SKM-1 (cell line): ENCODE measurements at regions not wholly inside any gene's neighbourhood (a gene's known extent, or its start where the extent isn't known, plus 50 kb on each side); places are given as distances from the start of the nearest gene placed in this dataset.

Experiments
- DNase-seq: peaks from one replicate; lab custom pipeline; 2025; ENCODE audit not compliant: unreplicated experiment; lab: John Stamatoyannopoulos, UW

DNA sequence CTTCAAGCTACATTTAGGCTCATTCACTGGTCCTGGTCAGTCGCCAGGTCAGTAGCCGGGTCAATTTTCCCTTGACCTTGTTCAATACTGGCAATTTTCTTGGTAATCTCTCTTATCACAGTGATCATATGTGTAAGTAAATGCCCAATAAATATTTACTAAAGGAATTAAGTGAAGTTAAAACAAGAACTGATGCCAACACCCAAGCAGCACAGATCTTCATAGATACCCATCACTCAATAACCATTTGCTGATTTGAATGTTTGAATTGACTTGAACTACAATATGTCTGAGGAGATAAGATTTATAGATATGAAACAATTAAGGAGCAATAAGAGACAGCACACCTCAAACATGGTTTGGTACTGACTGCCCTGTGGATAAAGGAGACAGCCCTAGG lies 100.8 kb upstream of the PREP start:
- DNase-seq: no peak

DNA sequence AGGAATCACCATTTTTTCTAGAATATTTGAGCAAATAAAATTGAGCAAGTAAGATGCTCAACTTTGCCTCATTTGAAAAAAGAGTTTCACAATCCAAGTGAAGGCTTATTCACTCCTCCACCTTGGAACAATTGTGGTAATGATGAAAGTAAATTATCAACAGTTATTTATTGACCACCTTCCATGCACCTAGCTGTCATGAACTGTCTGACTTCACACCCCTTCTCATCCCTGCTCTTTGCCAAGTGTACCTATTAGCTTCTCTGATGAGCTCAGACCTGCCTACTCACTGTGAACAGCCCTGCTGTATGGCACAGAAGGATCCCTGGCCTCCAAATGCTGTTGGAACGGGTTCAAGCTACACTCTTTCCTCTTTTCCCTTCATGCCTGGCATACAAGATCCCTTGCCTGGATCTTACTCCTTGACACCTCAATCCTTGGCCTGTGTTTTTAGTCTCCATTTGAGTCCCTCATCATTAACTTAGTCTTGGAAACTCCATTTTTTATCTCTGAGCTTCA lies 99.0 kb upstream of the PREP start:
- no peak for DNase-seq

DNA sequence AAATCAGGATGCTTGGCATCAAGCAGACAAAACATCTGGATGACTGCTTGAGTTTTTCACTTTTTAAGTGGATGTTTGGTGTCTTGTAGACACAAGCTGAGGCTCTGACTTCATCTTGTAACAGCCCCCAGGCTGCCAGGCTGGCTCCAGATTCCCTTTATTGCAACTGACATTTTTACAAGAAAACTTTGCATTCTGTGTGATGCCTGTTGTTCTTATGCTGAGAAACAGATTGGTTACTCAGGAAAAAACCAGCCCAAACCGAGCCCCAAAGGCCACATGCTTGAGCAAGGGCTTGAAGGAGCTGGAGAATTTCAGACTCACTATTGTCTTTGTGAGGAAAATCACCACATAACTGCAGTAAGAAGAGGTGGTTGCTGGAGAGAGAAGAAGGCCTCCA lies 98.4 kb upstream of the PREP start:
- DNase-seq: no peak

DNA sequence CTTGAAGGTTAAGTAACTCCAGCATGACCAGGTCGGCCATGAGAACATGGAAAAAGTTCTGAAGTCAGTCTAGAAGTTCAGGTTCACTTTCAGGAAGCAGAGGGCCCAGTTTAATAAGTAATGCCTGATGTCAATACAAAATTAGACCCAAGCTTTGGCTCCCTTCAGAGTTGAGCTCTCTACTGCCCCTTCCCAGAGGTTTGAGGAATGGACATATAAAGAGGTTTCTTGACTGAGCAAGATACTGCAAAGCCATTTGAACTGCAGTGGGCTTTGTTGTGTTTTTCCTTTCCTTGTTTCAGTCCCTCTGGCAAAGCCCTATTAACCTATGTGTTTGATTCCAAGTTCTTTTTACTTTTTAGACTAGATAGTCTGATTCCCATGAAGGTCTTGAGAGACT lies 97.8 kb upstream of the PREP start:
- no peak for DNase-seq

DNA sequence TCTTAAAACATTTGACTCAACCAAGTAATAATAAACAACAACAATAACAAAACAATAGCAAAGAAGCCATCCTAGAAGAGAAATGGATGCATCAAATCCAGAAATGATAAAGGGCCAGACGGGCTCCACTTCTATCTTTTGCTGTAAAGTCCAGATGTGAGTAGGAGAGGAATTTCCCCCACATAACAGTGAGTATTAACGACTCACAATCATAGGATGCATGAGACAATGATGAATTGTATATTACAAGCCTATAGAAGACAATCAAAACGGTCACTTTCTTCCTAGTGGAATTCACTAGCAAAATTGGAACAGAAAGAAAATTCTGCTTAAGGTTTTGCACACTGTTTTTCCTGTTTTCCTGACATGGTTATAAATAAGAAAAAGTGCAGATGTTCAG lies 97.0 kb upstream of the PREP start:
- DNase-seq: no peak

DNA sequence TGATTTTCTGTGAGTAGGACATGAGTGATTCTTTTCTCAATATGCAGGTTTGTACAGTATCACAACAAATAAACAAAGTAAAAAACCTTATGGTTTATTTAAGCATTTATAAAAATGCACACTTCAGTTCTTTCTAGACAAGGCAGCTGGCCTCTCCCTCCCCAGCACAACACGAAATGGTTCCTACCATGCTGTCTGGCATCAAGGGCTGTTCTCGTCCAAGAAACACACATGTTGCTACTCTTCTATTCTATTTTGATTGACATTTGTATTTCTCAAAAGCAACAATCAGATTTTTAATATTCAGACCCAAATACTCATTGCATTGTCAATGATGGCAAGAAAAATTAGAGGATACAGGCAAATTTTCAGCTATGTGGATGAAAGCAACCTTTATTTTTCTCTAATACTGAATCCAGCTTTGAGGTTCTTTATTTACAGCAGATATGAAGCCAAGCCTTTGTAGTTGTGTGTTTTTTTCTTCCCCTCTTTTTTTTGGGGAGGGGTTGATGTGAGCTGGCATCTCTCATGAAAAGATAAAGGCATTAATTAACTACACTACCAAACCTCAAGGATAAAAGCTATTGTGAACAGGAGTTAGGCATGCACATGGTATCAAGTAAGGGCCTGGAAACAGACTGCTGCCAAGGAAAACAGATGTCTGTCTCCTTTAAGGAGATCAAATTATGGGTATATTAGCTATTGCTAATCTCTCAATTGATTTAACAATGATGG lies 96.4 kb upstream of the PREP start:
- no peak for DNase-seq

DNA sequence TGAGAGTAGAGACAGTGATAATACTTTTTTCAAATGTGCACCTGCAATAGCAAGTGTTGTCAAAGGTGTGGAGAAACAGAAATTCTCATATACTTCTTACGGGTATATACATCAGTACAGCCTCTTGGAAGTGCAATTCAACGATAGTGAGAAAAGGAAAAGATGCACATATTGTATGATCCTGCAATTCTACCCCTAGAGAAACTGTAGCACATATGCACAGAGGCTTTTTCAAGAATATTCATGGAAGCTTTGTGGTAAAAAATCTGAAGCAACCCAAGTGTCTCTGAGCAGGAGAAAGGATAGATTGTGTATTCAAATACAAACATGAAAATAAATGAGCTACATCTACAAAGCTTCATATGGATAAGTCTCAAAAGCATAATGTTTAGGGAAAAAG lies 94.7 kb upstream of the PREP start:
- DNase-seq: no peak

DNA sequence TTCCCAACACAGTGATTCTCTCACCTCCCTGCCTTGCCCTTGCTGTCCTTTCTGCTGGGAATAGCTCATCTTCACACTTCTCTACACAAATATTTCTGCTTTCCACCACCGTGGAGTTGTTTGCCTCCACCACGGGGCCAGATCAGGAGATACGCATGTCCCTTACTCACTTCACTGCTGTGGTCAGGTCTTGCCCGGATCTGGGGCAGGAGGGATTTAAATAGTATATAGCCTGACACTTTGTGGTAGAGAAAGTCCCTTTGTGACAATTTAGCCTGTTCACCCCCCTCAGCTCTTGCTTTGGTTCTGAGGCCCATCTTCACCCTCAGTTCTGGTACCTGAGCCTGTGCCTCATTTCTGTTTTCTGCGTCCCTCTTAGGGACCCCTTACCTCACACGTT lies 92.6 kb upstream of the PREP start:
- no peak for DNase-seq

DNA sequence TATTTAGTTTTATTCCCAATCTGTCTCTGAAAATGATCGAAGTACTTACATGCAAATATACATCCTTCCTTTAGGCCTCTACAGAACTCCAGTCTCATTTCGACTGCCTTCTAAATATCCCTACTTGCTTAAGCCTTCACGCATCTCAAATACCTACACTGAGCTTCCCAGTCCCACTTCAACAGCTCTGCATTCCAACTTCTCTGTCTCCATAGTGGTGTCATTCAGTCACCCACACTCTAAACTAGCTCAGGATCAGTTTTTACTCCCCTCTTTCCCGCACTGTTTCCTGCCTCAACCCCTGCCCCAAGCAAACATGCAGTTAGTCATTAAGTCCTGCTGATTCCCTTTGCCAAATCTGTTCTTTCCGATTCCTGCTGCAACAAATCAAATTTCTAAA lies 91.8 kb upstream of the PREP start:
- DNase-seq: no peak

DNA sequence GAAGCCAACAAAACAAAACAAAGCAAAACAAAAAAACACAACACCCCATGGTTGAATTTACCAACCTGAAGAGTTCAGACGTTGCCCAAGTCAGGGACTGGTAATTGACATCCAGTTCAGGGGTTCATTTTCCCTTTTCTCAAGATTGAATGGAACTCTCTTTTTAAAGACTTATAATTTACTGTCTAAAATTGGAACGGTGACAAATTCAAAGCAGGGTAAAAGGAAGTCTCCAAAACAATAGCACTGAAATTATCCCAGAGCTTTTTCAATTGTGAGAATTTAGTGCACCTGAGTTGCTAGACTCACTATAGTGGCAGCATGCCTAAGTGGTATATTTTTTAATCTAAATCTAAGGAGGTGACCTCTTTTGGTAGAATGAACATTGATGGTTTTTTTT lies 90.9 kb upstream of the PREP start:
- no peak for DNase-seq

DNA sequence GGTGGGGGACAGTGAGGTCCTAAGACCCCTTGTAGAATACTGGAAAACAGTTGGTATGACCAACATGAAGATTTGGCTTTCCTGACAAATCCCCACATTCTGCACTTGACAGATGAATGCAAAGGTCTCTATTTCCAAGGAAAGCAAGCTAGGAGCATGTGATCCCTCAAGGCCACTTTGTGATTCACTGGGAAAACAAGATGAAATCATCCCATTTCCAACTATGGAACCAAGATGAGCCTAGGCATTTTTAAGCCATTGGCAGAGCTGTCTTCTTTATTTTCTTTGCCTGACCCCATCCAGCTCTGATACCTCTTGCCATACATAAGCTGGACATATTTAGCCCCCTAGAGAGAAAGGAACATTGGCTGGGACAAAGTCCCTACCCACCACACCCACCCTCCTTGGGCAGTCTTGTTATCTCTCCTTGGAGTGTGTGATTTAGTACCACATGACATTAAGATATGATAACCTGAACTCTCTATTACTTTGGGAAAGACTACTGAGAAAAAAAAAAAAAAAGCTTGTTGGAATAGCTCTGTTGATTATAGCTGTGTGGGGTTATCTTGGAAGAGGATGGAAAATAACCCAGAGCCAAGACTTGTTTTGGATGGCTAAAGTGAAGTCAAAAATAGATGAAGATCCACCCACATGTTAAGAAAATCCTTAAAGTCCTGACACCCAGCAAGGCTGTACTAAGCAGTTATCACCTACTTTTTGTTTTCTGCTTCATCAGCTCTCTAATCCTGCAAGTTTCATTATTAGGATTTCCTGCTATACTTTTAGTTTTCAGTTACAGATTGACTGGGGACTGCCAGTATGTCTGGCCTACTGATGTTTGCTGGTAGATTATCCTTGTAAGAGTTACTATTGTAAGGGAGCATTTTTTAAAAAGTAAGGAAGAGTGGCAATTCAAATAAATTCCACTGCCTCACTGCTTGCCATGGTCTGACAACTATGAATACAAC lies 90.1 kb upstream of the PREP start:
- no peak for DNase-seq

DNA sequence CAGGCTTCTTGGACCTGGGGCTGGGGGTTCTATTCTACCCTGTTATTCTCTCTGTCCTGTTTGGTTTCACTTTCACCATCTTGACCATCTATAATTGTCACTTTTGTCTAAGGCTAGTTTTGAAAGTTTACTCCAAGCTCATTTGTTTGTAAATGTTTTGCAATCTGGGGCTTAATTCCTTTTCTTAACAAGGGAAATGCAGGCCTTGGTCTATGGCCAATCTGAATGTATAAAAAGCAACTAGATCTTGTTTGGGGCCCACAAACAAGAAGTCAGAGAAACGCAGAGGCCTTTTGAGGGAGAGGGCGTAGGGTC lies 86.3 kb upstream of the PREP start:
- no peak for DNase-seq

DNA sequence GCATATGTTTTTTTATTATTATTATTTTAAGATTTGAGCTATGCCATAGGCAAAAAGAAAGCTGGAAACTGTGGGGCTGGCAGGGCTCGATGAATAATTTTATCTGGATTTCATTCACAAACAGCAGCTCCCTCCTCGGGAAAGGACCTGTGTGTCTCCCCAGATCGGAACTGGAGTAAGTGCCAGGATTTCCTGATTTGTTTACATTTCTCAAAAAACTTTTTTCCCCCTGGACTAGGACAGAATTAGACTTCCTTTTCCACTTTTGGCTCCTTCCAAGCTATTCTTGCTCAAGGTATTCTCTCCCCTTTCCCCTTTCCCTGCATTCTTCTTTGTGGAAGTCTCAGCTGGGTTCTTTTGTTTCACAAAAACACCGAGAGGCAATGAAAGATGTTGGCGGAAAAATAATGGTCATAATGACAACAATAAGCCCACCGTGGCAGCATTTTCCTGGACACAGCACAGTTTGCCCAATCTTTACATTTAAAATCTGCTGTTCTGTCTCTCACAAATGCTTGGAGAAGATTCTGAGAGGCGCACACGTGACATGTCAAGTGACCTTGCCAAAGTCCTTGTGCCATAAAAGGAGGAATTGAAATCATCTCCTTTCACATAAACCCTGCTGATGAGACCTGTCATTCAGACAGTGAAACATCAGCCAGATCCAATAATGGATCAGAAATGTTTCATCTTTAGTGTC lies 85.8 kb upstream of the PREP start:
- no peak for DNase-seq

DNA sequence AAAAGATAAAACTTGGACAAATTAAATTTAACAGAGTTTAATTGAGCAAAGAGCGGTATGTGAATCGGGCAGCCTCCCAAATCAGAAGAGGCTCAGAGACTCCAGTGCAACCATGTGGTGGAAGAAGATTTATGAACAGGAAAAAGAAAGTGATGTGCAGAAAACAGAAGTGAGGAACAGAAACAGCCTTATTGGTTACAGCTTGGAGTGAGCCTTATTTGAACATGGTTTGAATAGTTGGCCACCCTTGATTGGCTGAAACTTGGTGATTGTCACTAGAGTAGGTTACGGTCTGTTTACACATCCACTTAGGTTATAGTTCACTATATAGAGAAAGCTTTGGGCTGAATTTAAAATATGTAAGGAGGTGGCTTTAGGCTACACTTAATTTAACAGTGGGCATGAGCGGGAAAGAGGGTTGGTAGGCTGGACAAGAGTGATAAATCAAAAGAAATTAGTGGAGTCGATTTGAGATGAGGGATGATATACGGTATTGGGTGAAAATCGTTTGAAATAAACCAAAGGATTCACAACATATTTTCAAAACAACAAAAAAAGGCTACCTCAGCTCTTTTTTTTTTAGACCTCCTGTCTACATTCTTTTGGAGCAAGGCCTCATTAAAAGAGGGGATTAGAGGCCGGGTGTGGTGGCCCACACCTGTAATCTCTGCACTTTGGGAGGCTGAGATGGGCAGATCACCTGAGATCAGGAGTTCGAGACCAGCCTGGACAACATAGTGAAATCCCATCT lies 84.3 kb upstream of the PREP start:
- DNase-seq: no peak

DNA sequence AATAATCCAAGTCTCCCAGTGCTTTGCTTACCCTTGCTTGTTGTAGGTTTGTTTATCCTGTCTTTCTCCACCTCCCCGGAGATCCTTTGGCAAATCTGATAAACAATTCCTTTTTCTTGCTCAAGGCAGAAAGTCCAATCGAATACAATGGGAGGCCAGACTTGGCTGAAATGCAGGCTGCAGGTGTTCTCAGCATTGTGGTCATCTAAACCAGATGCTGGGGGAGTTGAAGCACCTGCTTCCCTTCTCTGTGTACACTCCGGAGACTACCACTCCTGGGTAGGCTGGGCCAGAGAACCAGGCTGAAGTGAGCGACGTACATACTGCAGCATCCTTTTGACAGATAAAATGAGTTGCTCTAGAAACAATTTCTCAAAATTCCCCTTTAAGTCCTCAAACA lies 82.6 kb upstream of the PREP start:
- DNase-seq: no peak

DNA sequence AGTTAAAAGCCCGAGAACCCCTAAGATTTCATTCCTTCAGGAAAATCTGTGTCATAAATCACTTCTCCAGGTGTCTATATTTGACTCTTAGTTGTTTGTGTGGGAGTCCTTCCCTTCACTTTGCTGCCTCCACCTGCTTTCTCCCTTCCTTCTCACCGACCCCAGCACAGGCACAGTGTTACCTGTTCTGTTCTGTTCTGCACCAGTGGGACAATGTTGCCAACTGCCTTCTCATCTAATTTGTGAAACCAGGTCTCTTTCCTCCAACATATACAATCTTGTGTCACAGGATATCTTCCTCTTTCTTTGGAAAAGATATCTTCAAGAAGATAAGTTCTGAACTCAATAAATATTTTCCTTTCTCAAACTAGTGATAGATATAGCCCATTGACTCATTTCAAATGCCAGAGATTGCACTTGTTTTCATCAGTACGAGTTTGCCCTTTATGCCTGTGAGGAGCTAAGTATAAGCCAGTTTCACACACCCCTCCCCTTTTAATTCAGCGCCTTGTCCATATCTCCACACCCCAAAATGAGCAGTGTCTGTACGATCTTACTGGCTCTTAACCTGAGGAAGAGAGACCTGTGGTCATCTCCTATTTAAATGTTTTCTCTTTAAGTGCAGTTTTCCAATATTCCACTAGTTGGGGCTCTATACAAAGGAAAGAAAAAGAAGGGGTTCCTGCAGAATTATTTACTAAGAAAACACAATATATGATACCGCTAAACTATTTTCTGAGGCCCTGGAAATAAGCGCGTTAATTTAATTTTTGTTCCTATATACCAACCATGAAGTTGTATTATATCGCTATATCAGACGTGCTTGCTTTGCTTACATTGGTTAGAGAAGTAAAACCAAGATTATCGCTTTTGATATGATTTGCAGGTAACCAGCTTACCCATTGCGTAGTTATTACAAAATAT lies 81.6 kb upstream of the PREP start:
- DNase-seq: peak; percentile 36

DNA sequence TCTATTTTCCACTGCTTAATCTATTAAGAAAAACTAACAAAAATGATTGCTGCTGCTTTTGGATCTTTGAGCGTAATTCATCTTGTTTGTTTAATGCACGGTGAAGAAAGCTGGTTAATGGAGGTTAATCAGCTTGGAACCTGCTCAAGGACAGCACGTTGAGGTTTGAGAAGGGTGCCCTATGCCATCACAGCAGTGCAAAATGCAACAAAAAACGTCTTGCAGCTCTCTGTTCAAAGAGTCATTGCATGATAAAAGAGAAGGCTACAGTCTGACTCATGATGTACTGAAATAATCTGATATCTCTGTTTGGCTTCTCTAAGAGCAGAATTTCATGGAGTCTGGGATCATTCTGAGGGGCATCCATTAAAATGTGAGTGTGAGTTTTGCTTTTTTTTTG lies 80.6 kb upstream of the PREP start:
- DNase-seq: no peak

DNA sequence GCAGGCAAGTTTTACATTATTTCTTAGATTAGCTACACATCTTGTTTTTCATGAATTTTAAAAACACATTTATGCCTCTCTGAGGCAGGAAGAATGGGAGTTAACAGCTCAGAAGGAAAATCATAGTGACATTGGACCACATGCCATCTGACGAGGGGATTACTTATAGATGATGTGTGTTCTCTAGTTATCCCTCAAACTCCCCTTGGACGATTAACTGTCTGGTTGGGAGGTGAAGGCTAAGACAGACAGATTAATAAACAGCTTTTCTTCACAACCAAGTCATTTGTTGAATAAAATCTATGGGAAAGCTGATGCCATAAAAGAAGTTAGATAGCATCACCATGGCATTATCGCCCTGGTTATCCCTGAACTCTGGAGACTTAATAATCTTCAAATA lies 80.0 kb upstream of the PREP start:
- no peak for DNase-seq

DNA sequence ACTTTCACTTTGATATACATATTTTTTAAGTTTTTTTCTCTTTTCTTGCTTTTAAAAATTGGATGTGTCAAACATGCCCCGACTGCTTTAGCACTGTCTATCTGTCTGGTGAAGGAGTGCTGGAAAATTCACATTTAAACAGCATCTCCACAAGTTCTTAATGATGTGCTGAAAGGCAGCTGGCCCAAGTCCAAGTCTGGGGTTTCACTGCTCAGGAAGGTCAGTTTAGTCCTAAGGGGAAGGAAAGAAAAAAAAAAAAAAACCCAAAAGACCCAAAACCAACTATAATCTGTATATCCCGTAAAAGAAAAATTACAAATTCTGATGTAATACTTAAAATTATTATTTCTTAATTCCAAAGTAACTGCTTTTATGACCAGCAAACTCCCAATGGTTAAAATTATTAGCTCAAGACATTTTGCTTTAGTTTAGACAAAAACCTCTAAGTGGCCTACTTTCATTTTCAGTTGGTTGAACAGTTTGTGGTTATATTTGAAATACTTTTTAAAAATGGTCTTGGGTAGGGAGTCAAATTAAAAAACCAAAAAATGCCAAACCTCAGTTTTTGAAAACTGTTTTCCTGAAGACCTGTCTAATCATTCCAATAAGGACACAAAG lies 79.5 kb upstream of the PREP start:
- DNase-seq: no peak

DNA sequence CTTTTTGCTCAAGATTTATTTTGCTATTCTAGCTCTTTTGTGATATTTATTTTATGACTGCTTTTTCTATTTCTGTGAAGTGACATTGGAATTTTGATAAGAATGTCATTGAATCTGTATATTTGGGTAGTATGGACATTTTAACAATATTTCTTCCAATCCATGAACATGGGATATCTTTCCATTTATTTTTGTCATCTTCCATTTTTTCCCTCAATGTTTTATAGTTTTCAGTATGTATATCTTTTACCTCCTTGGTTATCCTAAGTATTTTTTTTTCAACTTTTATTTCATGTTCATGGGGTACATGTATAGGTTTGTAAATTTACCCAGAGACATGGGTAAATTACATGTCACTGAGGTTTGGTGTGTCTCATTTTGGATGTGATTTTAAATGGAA lies 74.1 kb upstream of the PREP start:
- no peak for DNase-seq
